HG03565 (cell line): ENCODE measurements at regions not wholly inside any gene's neighbourhood (a gene's known extent, or its start where the extent isn't known, plus 50 kb on each side); places are given as distances from the start of the nearest gene placed in this dataset.

Source experiments
- ATAC-seq: cut with Tn5 transposase; IDR thresholded peaks from one replicate; pipeline ENCODE4 v1.9.1; 2021; ENCODE audit warnings: mild to moderate bottlenecking, moderate library complexity; ENCODE audit not compliant: unreplicated experiment

DNA sequence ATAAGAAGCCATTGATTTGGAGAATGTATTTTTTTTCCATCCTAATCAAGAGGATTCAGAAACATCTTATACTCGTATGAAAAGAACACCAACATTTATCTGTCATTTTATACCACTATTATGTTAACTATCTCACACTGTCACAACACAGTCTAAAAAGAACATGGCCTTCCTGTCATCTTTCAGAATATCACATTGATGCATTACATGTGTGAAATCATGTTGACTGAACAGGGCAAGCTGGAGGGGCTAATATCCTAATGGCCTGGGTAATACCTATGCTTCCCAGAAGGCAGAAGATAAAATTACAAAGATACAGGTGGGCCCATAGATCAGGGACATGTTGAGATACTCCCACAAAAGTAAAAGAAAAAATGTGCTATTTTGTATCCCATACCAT lies 611.7 kb downstream of the STIM2 start:
- no peak for ATAC-seq

DNA sequence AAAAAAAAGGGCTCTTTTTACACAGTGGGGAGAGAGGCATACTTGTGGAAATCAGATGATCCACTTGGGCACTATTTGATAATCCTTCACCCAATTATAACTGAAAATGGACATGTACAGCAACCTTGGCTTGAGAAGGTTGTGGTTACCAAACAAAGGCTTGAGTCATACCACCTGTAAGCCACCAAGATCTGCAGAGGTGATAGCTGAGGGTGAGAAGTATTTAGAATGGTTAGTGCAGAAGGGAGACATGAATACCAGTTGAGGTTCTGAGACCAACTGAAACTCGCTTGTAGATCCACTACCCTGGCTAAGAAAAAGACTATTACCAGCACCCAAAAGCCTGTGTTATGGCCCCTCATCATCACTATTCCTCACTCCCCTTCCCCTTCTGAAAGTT lies 614.0 kb downstream of the STIM2 start:
- no peak for ATAC-seq

DNA sequence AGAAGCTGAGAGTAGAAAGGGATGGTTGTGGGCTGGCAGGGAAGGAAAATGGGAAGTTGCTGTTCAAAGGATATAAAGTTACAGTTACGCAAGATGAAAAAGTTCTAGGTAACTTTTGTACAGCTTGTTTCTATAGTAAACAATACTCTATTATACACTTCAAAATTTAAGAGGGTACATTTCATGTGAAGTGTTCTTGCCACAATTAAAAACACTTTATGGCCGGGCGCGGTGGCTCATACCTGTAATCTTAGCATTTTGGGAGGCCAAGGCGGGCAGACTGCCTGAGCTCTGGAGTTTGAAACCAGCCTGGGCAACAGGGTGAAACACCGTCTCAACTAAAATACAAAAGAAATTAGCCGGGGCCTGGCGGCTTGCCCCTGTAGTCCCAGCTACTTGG lies 623.6 kb downstream of the STIM2 start:
- no peak for ATAC-seq

DNA sequence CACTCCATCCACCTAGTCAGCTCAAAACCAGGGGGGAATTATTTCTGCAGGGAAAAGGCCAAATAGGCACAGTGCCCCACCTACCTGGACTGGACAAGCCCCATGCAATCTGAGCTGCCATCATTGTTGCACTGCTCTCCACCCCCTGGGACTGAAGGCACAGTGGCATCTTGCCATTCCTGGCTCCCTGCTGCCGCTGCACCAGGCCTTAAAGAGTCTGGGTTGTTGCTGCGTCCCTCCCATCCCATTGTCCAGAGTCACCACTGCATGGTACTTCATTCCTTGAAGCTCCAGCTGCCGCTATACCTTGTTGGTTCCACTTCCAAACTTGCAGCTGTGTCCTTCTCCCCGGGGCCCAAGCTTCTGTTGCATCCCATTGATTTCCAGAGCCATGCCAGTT lies 629.7 kb downstream of the STIM2 start:
- ATAC-seq: no peak

DNA sequence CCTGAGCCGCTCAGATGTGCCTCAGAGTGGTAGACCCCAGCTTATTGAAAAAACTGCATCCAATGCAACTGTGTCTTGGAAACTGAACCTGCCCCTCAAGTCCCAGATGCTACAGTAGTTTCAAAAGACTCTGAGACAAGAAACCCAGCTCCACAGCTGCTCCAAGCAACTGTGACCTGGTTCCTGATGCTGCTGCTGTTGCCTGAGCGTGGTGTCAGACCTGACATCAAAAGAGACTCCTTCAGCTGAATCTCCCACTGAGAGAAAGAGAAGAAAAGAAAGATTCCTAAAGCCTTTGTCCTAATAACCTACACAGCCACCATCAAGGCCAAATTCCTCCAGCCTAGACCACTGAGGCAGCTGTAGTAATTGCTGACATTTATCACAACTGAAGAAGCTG lies 630.1 kb downstream of the STIM2 start:
- no peak for ATAC-seq

DNA sequence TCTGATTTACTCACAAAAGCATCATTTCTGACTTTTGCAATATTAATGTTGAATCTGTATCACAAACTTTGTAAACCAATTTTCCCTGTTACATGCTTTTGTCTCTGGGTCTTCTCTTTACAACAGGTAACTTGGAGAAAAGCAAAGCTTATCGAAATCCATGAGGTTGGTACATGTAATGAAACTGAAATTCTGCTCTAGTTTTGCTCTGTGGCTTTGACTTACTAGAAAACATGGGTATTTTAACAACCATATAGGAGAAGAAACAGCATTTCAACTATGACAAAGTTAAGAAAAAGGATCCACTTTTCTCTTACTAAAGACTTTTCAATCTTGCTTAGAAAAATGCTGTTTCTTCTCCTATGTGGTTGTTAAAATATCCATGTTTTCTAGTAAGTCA lies 645.8 kb downstream of the STIM2 start:
- ATAC-seq: no peak

DNA sequence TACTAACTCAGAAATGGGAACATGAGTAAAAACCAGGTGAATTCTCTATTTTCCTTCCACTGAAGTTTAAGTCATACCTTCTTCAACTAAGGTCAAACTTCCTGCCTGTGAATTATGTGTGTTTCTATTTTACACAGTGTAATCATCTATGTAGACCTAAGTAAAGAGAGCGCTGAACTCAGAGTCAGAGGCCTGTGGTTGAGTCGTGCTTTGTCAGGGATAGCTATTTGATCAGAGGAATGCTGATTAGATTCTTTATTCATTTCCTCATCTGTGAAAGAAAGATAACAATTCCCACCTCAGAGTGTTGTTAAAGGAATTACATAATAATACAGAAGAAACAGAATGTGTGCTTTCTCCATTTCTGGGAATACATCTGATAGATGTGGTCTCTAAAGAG lies 654.1 kb downstream of the STIM2 start:
- no peak for ATAC-seq

DNA sequence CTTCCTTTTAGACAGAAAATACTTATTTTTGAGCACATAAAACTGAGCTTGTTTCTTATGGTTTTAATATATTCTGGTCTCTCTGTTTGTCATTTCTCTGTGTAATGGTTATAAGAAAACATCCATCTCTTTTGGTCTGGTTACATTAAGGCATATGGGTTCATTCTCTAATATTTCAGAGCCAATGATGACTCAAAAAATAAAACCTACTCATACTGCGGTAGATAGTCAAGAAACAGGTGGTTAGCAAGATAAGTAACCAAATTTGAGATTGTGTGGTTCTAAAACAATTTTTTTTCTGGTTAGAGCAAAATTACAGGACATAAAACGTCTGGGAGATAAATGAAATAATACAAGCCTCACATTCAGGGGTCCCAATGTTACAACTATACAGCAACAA lies 654.5 kb downstream of the STIM2 start:
- ATAC-seq: no peak

DNA sequence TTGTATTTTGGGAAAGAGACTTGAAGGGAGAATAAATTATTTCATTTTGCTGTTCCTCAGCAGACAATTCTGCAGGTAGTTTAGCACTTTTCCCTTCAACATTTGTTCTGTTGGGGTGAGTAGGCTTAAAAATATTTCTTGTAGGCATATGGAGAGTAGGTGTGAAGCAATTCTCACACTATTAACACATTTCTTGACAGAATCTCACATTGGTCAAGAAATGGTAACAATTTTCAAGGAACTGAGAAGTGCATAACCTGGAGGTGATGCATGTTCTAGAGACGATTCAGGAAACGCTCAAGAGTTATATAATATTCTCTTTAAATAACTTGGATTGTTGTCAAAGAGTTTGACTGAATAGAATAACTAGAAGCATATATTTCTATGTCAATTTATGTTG lies 658.2 kb downstream of the STIM2 start:
- no peak for ATAC-seq

DNA sequence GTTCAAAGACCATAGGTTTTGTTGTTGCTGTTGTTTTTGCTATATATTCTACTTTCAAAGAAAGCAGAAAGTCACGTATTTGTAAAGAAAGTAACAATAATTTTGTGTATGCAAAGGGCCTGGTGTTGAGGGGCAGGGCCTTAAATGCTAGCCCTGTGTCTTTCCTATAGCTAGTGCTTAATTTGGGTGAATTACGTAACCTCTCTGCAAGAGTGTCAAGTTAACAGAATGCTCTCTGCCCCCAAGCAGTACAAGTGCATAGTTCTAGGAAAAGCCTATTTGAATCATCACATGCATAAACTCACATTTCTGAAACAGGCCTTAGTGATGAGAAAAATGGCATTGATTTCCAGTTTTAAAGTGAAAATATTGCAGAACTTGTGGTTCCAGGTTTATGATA lies 663.6 kb downstream of the STIM2 start:
- no peak for ATAC-seq

DNA sequence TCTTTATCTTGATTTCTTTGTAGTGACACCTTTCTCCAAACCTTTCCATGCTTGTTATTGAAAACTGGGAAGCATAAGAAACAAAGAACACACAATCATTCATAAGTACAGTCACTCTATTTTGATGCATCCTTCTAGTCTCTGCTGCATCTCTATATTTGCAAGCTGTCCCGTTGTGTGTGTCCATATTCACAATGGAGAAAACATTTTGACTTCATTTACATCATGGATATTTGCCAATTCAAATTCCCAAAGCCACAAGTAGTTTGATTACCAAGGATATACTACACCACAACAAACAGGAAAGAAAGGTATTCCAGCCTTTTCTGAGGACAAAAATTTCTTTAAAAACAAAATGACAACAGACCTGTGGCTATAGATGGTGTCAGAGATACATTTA lies 673.8 kb downstream of the STIM2 start:
- no peak for ATAC-seq

DNA sequence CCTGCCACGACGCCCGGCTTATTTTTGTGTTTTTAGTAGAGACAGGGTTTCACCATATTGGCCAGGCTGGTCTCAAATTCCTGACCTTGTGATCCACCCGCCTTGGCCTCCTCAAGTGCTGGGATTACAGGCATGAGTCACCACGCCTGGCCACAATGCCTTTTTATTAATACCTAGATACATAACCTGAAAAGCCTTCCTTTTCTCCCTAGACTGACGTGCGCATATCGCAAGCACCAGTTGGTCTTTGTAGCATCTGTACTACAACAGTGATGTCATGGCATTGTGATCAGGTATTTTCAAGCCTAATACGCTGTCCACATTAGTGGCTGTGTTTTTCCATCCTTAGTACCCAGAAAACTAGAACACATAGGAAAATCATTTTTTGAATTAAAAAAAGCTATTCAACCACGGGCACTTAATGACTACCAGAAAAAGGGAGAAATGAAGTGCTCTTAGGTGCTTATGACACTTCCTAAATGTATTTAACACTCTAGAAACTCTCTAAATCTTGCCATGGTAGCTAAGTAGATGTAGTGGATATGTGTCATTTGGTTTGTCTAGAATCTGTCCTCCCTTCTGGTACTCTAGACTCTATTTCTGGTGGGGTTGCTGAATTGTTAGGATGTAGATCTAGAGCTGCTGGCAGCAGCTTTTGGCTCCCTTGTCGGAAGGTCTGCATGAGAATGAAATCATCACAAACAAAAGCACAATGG lies 707.8 kb downstream of the STIM2 start:
- ATAC-seq: no peak

DNA sequence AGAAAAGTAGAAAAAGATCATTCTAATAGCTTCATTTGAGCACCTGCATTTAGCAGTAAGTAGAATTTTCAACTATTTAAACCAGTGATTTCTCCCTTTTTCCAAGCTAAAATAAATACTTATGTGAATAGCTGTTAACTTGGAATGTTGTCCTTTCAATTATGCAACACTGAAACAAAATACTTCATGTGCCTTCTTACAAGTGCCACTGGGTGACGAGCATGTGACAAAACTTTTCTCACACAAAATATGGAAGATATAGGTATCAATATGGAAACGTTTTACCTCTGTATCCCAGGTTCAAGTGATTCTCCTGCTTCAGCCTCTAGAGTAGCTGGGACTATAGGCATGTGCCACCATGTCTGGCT lies 708.3 kb downstream of the STIM2 start:
- ATAC-seq: no peak

DNA sequence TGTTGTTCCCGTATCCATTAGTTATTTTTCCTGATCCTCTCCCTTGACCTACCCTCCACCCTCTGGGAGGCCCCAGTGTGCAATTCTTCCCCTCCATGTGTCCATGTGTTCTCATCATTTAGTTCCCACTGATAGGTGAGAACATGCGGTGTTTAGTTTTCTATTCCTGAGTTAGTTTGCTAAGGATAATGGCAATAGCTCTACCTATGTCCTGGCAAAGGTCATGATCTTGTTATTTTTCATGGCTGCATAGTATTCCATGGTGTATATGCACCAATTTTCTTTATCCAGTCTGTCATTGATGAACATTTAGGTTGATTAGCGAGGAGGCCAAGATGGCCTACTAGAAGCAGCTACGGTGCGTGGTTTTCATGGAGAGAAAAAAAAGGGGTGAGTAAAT lies 714.1 kb downstream of the STIM2 start:
- no peak for ATAC-seq

DNA sequence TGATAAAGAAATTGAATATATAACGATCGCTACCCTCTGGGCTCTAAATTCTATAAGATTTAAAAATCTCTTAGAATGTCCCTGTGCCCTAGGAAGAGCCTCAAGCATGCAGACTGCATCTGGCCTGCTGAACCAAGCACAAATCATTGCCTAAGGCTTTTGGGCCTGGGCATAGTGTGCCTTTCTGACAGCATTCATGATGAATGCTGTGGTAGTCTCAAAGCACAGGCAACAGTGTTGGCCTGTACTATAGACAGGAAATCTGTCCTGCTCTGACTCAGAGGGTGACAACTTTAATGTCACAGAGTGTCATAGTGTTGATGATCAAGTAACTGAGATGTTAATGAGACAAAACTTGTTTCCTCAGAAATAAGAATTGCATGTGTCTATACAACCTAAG lies 717.3 kb downstream of the STIM2 start:
- ATAC-seq: no peak

DNA sequence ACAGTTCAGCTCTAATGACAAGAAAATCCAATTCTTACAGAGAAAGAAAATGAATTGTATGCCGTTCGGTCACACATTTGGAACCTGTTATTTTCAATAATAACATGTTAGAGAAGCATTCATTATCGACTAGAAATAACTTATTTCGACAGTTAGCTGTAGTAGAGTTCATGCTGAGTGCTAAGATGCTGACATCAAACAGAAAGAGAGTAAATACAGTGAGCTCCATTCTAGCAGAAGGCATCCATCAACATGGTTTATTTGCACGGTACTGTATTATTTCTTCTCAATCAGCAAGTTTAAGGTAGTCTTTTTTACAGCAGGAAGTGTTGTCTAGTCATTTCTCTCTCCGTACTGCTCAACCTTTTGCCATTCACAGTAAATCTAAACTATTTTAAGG lies 732.1 kb downstream of the STIM2 start:
- no peak for ATAC-seq

DNA sequence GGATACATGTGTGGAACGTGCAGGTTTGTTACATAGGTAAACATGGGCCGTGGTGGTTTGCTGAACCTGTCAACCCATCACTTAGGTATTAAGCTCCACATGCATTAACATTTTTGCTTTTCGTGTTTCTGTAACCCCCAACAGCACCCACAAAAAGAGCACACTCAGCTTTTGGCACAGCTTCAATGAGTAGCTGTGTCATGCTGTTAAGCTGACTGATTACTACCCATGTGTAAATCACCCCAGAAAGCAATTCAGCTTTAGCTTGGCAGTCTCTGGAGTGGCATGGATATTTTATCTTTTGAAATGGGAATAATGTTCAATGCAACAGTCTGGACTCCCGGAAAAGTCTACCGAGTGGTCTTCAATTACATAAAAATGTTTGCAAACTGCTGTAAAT lies 734.3 kb downstream of the STIM2 start:
- ATAC-seq: no peak

DNA sequence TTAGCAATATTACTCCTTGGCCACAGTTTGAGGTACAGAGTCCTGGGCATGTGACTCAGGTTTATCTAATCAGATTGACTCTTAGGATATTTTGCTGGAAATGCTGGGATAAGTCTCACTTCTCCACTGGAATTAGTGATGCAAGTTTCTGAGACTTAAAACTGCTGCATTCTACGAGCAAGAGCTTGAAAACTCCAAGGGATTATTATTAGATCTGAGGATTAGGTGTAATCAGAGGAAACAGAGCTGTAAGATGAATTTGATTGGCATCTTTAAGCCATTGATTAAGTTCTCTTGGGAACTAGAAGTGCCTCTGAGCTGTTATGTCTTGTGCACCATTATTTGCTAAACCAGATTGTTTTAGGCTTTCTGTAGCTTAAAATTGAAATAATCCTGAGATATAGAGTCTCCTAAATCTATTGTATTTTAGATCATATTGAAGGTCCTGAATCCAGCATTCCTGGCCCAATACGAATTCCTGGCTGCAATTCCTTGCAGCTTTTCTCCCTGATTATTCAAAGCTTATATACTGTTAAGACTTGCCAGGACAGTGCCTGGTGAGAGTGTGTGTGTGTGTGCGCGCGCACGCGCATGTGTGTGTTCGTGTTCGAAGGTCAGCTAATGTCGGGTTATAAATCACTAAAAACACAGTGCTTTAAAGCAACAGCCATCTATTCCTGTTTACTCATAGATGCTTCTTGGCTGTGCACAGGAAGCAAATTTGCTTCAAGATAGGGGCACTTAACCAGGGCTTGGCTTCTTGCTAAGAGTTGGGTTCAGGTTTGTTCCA lies 735.1 kb downstream of the STIM2 start:
- no peak for ATAC-seq

DNA sequence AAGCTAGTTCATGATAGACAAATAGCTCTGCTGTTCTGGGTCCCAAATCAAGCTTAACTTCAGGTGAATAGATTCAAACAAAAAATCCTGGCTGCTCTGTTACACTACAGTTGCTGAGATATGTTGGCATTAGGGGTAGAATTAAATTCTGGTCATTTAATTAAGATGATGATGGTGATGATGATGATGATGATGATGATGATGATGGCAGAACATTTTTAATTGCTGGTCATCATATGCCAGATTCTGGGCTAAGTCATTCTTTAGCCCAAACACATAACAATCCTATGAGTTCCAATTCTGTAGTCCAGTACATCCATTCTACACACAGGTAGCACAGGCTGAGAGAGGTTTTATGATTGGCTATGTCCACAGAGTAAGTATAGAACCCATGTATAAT lies 741.5 kb downstream of the STIM2 start:
- no peak for ATAC-seq

DNA sequence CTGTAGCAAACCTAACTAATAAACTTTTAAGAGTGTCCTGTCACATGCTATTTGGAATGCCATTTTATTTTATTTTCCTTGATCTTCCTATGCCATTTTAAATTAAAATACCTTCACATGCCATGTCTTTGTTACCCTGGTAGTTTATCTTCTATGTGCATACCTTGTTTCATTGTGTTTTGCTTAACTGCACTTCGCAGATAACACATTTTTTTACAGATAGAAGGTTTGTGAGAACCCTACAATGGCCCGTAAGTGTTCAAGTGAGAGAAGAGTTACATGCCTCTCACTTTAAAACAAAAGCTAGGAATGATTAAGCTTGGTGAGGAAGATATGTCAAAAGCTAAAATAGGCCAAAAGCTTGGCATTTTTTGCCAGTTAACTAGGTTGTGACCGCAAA lies 744.1 kb downstream of the STIM2 start:
- no peak for ATAC-seq

DNA sequence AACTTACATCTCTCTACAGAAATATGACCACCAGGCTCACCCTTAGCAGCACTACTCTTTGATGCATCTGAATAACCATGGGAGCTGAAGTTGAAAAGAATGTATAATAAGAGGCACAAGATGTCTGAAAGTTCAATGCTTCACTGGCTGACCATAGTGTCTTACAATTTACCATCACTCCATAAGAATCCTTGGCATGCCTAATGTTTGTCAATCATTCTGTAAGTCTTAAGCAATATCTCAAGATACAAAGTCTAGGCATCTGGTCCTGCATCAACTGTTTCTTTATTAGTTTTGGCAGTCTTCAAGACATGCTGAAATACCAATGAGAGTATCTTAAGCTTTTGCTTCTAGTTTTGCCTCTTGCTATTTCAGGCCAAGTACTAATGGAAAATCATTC lies 755.5 kb downstream of the STIM2 start:
- ATAC-seq: no peak

DNA sequence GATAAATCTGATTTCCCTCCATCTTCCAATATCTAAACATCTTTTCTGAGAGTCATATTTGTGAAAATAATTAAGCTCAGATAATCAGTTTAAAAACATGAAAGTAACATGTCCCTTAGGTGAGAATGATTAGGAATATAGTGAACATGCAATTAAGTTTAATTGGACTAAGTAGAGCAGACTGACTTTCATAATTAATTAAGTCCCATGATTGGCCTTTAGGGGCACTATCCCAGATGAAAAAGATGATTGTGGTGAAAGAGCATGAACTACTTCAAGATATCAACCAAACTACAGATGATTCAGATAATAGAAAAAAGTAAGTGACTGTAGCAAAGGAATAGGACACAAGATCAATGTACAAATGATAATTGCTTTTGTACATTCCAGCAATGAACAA lies 758.8 kb downstream of the STIM2 start:
- ATAC-seq: no peak

DNA sequence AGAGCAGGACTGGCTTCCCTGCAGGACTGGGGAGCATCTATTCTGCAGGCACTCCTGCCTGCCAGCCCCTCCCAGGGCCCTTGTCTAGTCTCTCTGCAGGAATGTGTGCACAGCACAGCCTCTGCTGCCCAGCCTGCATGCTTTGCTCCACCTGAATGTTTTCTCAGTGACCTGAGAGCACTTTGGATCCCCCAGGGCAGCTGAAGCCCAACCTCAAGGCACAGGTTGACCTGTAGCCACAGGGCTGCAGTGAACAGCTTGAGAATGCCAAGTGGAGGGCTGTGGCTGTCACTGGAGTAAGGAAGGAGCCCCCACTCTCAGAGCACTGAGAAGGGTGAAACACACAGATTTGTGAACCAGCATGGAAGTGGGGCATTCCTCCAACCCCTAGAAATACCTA lies 760.2 kb downstream of the STIM2 start:
- ATAC-seq: no peak
